Lower lobe of right lung (tissue), 2 donors: ENCODE measurements at regions not wholly inside any gene's neighbourhood (a gene's known extent, or its start where the extent isn't known, plus 50 kb on each side); places are given as distances from the start of the nearest gene placed in this dataset.

Experiments used
- ATAC-seq, 2 donors: fragments of 200-7000 bp; cut with Tn5 transposase; one replicate each; pipeline ENCODE4 v1.9.1; 2020 to 2022; ENCODE audit warnings: mild to moderate bottlenecking in 2 of 2, moderate library complexity in 2 of 2
- DNase-seq: peaks from one replicate; pipeline ENCODE4 v3.0.0-alpha.2; 2020
- H3K27ac ChIP-seq: fragments of 200-600 bp; one replicate; pipeline ENCODE4 v1.8.0; 2022
- H3K27me3 ChIP-seq: fragments of 200-600 bp; one replicate; pipeline ENCODE4 v1.8.0; 2022; ENCODE audit warnings: low read depth
- H3K36me3 ChIP-seq: fragments of 200-600 bp; one replicate; pipeline ENCODE4 v1.8.0; 2022; ENCODE audit warnings: mild to moderate bottlenecking
- H3K4me1 ChIP-seq: fragments of 200-600 bp; one replicate; pipeline ENCODE4 v1.8.0; 2022
- H3K4me3 ChIP-seq: fragments of 200-600 bp; one replicate; pipeline ENCODE4 v1.8.0; 2022; ENCODE audit warnings: mild to moderate bottlenecking
- H3K9me3 ChIP-seq: fragments of 200-600 bp; one replicate; pipeline ENCODE4 v1.8.0; 2022
- intact Hi-C: fragments of 100-400 bp; cut with DNase I; formaldehyde crosslinking; loops from one replicate; pipeline ENCODE4 v1.11.0; 2022
- TF ChIP-seq, protein P1 (sequence below): fragments of 200-600 bp; IDR thresholded peaks from one replicate; pipeline ENCODE4 v1.8.0; 2022; ENCODE audit warnings: antibody characterized with exemption, mild to moderate bottlenecking
- donor health status: DM: no; HTN: yes; CAD: no; lungs with severe emphysema.

DNA sequence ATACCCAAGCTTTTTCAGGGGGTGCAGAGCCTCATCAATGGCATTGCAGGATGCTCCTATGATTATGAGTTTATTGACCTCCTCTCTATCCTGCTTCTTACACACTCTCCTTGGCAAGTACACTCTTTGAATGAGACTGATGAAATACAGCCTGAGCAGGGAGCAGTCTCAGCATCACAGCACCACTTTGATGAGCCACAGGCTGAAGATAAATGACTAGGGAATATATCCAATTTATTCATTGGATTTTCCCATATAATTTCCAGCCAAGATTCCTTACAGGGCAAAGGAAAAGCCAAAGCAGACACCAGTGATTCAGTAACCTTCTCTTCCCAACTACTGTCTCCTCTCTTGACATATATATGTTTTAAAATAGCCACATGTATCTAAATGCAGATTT lies 79.2 kb downstream of the CASP12 start:
- Histone ChIP-seq H3K36me3 (no peaks in the 10 kb centered on the region), H3K4me3 (no peak overlapping the region), H3K4me1 (no peaks in the 10 kb centered on the region), H3K27ac (no peak overlapping the region), H3K27me3 (no peaks in the 10 kb centered on the region), H3K9me3 (no peaks in the 10 kb centered on the region)
- intact Hi-C loops, result no loop called here
- ATAC-seq (no peak), DNase-seq (no peak)
- TF ChIP-seq, protein P1, sequence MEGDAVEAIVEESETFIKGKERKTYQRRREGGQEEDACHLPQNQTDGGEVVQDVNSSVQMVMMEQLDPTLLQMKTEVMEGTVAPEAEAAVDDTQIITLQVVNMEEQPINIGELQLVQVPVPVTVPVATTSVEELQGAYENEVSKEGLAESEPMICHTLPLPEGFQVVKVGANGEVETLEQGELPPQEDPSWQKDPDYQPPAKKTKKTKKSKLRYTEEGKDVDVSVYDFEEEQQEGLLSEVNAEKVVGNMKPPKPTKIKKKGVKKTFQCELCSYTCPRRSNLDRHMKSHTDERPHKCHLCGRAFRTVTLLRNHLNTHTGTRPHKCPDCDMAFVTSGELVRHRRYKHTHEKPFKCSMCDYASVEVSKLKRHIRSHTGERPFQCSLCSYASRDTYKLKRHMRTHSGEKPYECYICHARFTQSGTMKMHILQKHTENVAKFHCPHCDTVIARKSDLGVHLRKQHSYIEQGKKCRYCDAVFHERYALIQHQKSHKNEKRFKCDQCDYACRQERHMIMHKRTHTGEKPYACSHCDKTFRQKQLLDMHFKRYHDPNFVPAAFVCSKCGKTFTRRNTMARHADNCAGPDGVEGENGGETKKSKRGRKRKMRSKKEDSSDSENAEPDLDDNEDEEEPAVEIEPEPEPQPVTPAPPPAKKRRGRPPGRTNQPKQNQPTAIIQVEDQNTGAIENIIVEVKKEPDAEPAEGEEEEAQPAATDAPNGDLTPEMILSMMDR, result no peak

DNA sequence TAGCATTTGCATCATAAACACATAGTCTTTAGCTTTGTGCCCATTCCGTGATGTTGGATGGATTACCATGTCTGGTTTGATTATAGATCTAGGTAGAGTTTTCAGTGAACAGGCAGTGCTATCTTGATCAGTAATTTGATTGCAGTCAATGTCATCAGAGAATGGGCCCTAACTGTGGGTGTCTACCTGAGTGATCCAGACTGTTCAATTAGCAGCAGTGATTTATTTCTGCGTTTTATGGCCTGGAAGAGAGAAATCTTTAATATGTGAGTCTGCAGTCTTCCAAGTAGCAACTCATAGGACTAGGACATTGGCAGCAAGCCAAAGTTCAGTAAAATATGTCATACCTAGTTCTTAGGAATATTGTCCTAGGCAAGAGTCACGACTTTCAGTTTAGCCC lies 80.3 kb downstream of the CASP12 start:
- intact Hi-C loops, result no loop called here
- ATAC-seq (no peak), DNase-seq (no peak)
- no peak overlapping the region for H3K4me3 ChIP-seq
- no peaks in the 10 kb centered on the region for H3K27me3 ChIP-seq
- no peaks in the 10 kb centered on the region for H3K4me1 ChIP-seq
- no peaks in the 10 kb centered on the region for H3K9me3 ChIP-seq
- H3K36me3 ChIP-seq, result no peaks in the 10 kb centered on the region
- TF ChIP-seq, protein P1, result no peak
- H3K27ac ChIP-seq, result no peak overlapping the region

DNA sequence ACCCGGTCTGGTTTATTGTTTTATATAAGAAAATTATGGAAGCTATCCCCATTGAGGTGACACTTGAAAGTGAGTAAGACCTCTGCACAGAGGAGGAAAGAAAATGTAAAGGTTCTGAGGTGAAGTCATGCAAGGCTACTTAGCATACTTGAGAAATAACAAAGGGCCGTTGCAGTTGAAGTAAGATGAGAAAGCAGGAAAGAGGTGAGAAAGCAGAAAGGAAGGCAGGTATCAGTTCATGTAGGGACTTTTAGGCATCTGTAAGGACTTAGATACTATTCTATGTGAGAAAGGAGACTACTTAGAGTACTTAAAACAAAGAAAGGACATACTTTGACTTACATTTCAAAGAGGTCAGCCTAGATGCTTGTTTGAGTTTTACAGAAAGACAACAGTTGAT lies 84.7 kb downstream of the CASP12 start:
- Histone ChIP-seq H3K4me1 (no peaks in the 10 kb centered on the region), H3K4me3 (no peak overlapping the region), H3K36me3 (no peaks in the 10 kb centered on the region), H3K27me3 (no peaks in the 10 kb centered on the region), H3K27ac (no peak overlapping the region), H3K9me3 (no peaks in the 10 kb centered on the region)
- DNase-seq, result no peak
- no peak for ATAC-seq
- intact Hi-C loops, result no loop called here
- TF ChIP-seq, protein P1, result no peak

DNA sequence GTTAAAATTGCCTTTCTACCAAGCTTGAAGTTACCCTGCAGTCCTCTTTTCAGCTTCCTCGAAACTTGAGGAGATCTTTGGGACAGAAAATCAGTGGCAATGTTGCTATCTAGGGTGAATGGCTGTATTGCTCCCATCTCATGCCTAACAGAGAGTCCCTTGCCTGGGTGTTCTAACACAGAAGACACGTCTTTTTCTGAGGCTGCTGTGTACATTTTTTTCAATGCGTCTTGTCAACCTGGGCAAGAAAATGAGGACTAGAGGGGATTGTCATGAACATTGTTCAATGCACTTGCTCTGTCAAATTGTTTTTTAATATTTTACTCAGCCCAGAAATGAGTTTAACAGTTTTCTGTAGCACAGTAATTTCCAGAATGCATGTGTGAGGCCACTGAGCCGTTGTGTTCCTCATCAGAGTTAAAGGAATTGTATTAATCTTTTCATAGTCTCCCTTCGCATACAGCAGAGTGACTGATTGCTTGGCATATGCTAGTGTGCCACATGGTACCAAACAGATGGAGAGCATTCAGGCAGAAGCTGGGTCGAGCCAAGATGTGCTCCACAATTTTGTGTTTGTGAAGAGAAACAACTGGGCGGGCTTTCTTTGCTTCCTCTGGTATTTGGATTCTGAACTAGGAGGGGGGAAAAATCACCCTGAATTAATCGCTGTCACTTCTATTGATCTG lies 86.0 kb downstream of the CASP12 start:
- no peaks in the 10 kb centered on the region for H3K27me3 ChIP-seq
- intact Hi-C loops, result no loop called here
- no peaks in the 10 kb centered on the region for H3K36me3 ChIP-seq
- H3K9me3 ChIP-seq, result no peaks in the 10 kb centered on the region
- no peaks in the 10 kb centered on the region for H3K4me1 ChIP-seq
- DNase-seq, result no peak
- TF ChIP-seq, protein P1, result no peak
- ATAC-seq, result no peak
- no peak overlapping the region for H3K27ac ChIP-seq
- no peak overlapping the region for H3K4me3 ChIP-seq

DNA sequence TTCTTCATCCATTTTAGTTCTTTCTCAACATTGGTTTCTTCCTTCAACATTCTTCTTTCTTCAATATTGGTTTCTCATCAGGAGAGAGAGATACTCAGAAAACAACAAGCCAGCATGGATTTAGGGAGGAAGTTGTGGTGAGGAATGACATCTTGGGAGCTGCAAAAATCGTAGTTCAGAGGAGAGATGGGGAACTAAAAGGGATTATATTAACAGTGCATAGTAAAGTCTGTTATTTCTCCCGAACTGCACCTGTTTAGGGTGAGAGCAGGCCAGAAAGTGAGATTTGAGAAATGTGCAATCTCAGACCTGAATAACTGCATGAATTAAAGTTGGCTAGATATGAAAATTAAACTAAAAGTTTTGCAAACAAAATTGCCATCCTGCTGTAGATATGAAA lies 94.5 kb downstream of the CASP12 start:
- Histone ChIP-seq H3K36me3 (no peaks in the 10 kb centered on the region), H3K4me3 (no peak overlapping the region), H3K4me1 (no peaks in the 10 kb centered on the region), H3K27ac (no peak overlapping the region), H3K27me3 (no peaks in the 10 kb centered on the region), H3K9me3 (no peaks in the 10 kb centered on the region)
- ATAC-seq (no peak), DNase-seq (no peak)
- TF ChIP-seq, protein P1, result no peak
- intact Hi-C loops, result no loop called here
